ENCODE measurements at regions not wholly inside any gene's neighbourhood (a gene's known extent, or its start where the extent isn't known, plus 50 kb on each side); places are given as distances from the start of the nearest gene placed in this dataset.

- TF ChIP-seq POLR2A (IDR thresholded peaks at IDR 0.05; ENCODE audit: low read depth, low read length) (no peak), MAFK (IDR thresholded peaks at IDR 0.05; ENCODE audit: low read depth, low read length) (no peak), CTCF (conservative IDR thresholded peaks at IDR 0.05; ENCODE audit: low read depth, low read length) (no peak), MXI1 (IDR thresholded peaks at IDR 0.05; ENCODE audit: borderline replicate concordance, low read depth, low read length) (no peak), RAD21 (IDR thresholded peaks at IDR 0.05; ENCODE audit: low read length) (no peak), CEBPB (IDR thresholded peaks at IDR 0.05; ENCODE audit: low read depth, low read length) (no peak), BHLHE40 (IDR thresholded peaks at IDR 0.05; ENCODE audit: low read depth, low read length) (no peak), SMC3 (IDR thresholded peaks at IDR 0.05; ENCODE audit: low read depth, low read length) (no peak), FOS (IDR thresholded peaks at IDR 0.05; ENCODE audit: low read depth, low read length) (no peak), RFX5 (IDR thresholded peaks at IDR 0.05; ENCODE audit: low read depth, low read length) (no peak)
These were observed 540.9 kb downstream of the TBC1D22A start for GRCh38 chr22:47303161-47303890.

Data from IMR-90 (cell line).